ENCODE measurements at regions not wholly inside any gene's neighbourhood (a gene's known extent, or its start where the extent isn't known, plus 50 kb on each side); places are given as distances from the start of the nearest gene placed in this dataset.

- no peaks in the 10 kb centered on the region for H3K4me1 ChIP-seq
- TF ChIP-seq POLR2A (IDR thresholded peaks at IDR 0.05) (no peak), CTCF (IDR thresholded peaks at IDR 0.05) (no peak)
- no peaks in the 10 kb centered on the region for H3K9me3 ChIP-seq
- no peak overlapping the region for H3K4me3 ChIP-seq
- H3K27me3 ChIP-seq, result no peaks in the 10 kb centered on the region
- no peaks in the 10 kb centered on the region for H3K36me3 ChIP-seq
- no peak for DNase-seq
- H3K27ac ChIP-seq, result no peak overlapping the region
- intact Hi-C loops (cut with DNase I; ENCODE audit: low total_unique reads), result no loop called here
These were observed 137.9 kb upstream of the POU3F3 start for GRCh38 chr2:104716061-104716460.

GRCh38 chr2:104733226-104733943, 120.5 kb upstream of the POU3F3 start:
- H3K27ac ChIP-seq, result no peak overlapping the region
- TF ChIP-seq POLR2A (IDR thresholded peaks at IDR 0.05), result no peak
- TF ChIP-seq CTCF (IDR thresholded peaks at IDR 0.05), result no peak
- no peak overlapping the region for H3K4me3 ChIP-seq
- no peaks in the 10 kb centered on the region for H3K27me3 ChIP-seq
- DNase-seq, result no peak
- H3K4me1 ChIP-seq, result no peaks in the 10 kb centered on the region
- intact Hi-C loops (cut with DNase I; ENCODE audit: low total_unique reads), result no loop called here
- H3K9me3 ChIP-seq, result no peaks in the 10 kb centered on the region
- H3K36me3 ChIP-seq, result no peaks in the 10 kb centered on the region

- no peaks in the 10 kb centered on the region for H3K4me1 ChIP-seq
- DNase-seq, result no peak
- H3K9me3 ChIP-seq, result no peaks in the 10 kb centered on the region
- no peaks in the 10 kb centered on the region for H3K36me3 ChIP-seq
- H3K27me3 ChIP-seq, result no peaks in the 10 kb centered on the region
- no peak overlapping the region for H3K27ac ChIP-seq
- H3K4me3 ChIP-seq, result no peak overlapping the region
- intact Hi-C loops (cut with DNase I; ENCODE audit: low total_unique reads), result no loop called here
- no peak for TF ChIP-seq POLR2A (IDR thresholded peaks at IDR 0.05)
- no peak for TF ChIP-seq CTCF (IDR thresholded peaks at IDR 0.05)
These were observed 118.9 kb upstream of the POU3F3 start for GRCh38 chr2:104734937-104735586.

GRCh38 chr2:104736026-104736425, 117.9 kb upstream of the POU3F3 start:
- intact Hi-C loops (cut with DNase I; ENCODE audit: low total_unique reads), result no loop called here
- Histone ChIP-seq H3K4me3 (no peak overlapping the region), H3K27me3 (no peaks in the 10 kb centered on the region), H3K9me3 (no peaks in the 10 kb centered on the region), H3K4me1 (no peaks in the 10 kb centered on the region), H3K27ac (no peak overlapping the region), H3K36me3 (no peaks in the 10 kb centered on the region)
- no peak for TF ChIP-seq POLR2A (IDR thresholded peaks at IDR 0.05)
- TF ChIP-seq CTCF (IDR thresholded peaks at IDR 0.05), result no peak
- DNase-seq, result no peak

- TF ChIP-seq CTCF (IDR thresholded peaks at IDR 0.05) (no peak), POLR2A (IDR thresholded peaks at IDR 0.05) (no peak)
- intact Hi-C loops (cut with DNase I; ENCODE audit: low total_unique reads), result no loop called here
- Histone ChIP-seq H3K9me3 (no peaks in the 10 kb centered on the region), H3K36me3 (no peaks in the 10 kb centered on the region), H3K4me1 (no peaks in the 10 kb centered on the region), H3K27me3 (no peaks in the 10 kb centered on the region), H3K27ac (no peak overlapping the region), H3K4me3 (no peak overlapping the region)
- no peak for DNase-seq
These were observed 112.1 kb upstream of the POU3F3 start for GRCh38 chr2:104741860-104742259.

All from uterus (tissue), 3 donors.